ENCODE measurements at regions not wholly inside any gene's neighbourhood (a gene's known extent, or its start where the extent isn't known, plus 50 kb on each side); places are given as distances from the start of the nearest gene placed in this dataset.

GRCh38 chr1:221031458-221032203, 152.4 kb downstream of the HLX start:
- TF ChIP-seq CTCF (IDR thresholded peaks at IDR 0.05) (no peak), ZFX (IDR thresholded peaks at IDR 0.05; ENCODE audit: borderline replicate concordance) (no peak)
